DMS53 (cell line): ENCODE measurements at regions not wholly inside any gene's neighbourhood (a gene's known extent, or its start where the extent isn't known, plus 50 kb on each side); places are given as distances from the start of the nearest gene placed in this dataset.

ENCODE experiments used
- DNase-seq: peaks from one replicate; lab custom pipeline; 2025; lab: John Stamatoyannopoulos, UW

- DNase-seq: no peak
Measured at GRCh38 chr2:57314682-57315081, 731.9 kb upstream of the VRK2 start.

DNA sequence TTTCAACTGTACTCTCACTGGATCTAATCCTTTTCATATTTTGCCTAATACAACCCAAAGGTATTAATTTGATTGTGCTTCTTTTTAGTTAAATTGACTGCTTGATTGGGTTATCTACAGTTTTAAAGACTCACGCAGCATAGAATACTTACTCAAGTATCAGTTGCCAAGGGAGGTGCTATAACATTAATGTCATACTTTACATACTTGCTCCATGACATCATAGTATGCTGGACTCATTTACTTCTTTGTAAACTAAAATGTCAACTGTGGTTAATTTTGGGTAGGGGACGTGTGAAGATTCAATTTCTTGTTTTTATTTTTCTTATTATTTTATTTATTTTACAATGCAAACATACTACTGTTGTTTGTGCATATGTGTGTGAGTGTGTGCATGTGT lies 716.2 kb upstream of the VRK2 start:
- DNase-seq: no peak

DNA sequence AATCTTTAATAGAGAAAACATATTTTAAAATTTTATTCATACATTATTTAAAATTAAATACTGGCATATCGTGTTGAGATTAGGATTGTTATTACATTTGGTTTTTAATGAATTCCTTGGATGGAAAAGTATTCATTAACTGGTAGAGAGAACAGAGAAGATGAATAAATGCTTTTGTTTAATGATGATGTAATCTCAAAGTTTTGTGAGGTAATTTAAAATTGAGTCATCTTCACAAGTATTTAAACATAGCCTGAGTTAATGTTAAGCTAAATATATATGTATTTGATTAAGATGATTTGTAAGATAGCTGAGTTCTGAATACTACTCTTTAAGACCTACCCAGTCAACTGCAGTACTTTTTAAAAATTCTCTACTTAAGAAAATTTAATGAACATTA lies 713.4 kb upstream of the VRK2 start:
- DNase-seq: no peak

DNA sequence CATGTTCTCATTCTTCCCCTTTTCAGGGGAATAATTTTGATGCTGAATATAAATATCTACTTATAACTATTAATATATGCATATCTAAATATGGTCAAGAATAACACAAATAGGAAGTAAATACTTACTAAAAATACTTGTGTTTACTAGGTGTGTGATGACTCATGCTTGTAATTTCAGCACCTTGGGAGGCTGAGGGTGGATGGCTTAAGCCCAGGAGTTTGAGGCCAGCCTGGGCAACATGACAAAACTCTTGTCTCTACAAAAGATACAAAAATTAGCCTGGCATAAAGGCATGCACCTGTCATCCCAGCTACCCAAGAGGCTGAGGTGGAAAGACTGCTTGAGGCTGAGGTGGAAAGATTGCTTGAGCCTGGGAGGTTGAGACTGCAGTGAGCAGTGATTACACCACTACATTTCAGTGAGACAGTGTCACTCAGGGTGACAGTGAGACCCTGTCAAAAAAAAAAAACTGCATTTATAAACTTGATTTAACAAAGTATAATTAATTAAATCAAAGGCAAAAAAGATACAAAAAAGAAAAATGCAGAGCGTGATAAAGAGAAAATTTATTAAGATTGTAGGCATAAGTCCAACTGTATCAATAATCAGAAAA lies 703.1 kb upstream of the VRK2 start:
- peak; percentile 74 for DNase-seq

DNA sequence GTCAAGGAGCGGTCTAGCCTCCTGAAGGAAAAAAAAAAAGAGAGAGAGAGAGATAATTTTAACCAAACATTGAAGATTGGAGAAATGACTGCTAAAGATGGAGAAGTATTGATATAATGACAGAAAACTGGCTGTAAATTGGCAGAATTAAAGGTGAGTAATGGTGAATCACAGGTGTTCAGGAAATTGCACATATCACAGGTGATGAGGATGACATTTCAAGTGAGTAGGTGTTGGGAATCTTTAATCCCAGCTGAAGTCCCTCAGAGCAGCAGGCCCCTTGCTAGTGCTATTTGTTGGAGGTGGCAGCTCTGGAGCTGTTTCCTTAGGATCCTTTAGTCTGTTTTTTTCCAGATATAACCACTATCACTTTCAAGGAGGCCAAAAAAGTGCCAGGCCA lies 678.4 kb upstream of the VRK2 start:
- peak; percentile 23 for DNase-seq

GRCh38 chr2:57370882-57371585 lies 675.6 kb upstream of the VRK2 start:
- peak; percentile 27 for DNase-seq

GRCh38 chr2:57372237-57372984 lies 674.2 kb upstream of the VRK2 start:
- DNase-seq: no peak

DNA sequence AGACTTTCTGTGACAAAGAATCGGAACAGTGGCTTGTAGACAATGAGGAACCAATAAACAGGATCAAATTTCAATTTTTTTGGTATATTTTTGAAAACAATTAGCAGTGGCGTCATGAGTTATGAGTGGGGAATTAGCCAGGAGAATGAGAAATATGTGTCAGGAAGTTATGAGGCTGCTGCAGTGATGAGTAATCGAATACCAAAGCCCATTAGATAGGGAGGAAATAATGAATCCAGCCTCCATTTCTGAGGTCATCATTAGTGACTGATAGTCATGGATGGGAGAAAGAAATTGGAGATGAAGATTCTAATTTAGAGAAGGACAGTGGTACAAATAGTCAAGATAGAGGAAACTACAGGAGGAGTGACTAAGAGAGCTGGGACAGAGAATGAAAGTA lies 673.1 kb upstream of the VRK2 start:
- peak; percentile 5 for DNase-seq

- peak; percentile 31 for DNase-seq
Measured at GRCh38 chr2:57376985-57377384, 669.6 kb upstream of the VRK2 start.

DNA sequence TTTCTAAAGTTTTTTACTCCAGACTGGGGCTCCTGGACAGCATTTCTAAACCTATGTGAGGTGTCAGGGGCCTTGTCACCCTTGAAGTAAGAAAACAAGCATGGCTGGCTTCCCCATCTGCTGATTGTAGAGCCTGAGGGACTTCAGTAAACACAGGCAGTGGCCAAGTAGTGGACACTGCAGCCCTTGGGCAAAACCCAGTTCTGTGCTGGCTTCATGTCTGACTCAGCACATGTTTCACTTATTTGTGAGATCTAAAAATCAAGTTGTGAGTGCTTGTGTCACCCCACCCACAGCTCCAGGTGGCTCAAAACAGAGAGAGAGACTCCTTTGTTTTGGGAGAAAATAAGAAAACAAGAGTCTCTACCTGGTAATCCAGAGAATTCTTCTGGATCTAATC lies 660.3 kb upstream of the VRK2 start:
- DNase-seq: no peak

GRCh38 chr2:57396355-57397098 lies 650.1 kb upstream of the VRK2 start:
- no peak for DNase-seq

DNA sequence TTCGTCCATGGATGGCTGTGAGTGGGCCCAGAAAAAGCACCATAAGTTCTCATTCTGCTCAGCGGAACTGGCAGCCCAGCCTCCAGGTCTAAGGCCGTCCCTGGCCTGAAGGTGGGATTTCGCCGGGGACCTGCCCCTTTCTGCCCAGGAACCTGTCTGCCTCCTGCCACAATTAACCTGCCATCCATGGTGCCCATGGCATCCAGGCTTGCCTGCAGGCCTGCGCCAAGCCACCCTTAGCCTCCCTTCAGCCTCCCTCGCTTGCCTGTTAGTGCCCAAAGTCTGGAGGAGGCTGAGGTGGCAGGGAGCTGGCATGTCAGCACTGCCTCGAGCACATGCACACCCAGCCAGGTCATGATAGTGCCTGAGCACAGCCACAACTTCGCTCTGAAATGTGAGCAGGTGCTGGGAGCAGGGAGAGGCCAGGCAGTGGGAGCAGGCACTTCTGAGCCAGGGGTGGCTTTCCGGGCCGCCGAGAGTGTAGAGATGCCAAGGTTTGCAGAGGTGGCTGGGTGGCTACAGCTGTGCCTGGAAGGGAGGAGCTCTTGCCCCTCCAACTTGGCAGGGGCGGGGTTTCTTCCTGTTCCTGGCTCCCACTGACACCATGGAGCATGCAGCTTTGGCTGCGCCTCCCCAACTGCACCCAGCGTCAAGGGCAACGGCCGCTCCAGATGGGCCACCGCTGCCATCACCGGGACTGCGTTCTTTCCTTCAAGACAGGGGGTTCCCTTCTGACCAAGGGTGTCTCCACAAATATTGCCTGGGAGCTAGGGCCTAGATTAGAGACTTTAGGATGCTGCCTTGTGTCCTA lies 648.9 kb upstream of the VRK2 start:
- no peak for DNase-seq

GRCh38 chr2:57399057-57399456 lies 647.5 kb upstream of the VRK2 start:
- no peak for DNase-seq

GRCh38 chr2:57402096-57402495 lies 644.5 kb upstream of the VRK2 start:
- no peak for DNase-seq

DNA sequence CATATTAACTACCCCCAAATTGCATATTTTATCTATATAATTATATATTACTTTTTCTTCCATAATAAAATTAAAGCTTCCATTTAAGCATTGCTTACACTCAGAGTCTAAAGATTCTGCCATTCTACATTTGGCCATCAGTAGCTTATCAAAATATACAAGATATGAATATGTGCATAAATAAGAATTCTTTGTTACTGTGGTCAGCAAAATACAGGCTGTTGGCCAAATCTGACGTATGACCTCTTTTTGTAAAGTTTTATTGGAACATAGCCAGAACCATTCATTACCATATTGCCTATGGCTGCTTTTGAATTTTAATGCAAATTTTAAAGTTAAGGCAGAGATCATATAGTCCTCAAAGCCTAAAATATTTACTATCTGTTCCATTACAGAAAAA lies 643.9 kb upstream of the VRK2 start:
- DNase-seq: no peak

DNA sequence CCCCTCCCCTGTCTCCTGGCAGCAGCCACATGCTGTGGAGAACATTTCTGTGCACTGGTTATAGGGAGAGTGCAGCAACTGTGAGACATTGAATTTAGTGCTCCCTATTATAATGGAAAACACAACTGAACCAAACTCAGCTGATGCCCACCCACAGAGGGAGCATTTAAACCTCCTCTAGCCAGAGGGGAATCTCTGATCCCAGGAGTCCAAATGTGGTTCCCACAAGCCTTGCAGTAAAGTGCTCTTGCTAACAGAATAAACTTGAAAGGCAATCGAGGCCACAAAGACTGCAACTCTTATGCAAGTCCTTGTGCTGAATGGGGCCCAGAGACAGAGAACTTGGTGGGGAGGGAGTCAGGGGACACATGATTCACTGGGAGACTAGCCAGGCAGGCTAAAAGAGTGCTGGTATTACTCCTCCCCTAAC lies 638.8 kb upstream of the VRK2 start:
- no peak for DNase-seq

DNA sequence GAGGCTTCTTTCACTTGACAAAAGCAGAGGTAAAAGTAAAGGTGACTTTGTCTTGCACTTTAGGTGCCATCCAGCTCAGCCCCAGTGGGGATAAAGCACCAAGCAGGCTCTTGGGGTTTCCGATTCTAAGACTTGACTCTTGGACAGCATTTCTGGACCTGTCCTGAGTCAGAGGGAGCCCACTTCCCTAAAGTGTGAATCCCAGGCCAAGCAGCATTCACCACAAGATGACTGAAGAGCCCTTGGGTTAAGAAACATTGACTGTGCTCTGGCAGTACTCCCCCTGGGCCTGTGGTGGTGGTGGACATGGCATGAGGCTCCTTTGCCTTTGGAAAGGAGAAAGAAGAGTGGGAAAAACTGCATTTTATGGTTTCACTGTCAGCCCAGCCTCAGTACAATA lies 638.0 kb upstream of the VRK2 start:
- DNase-seq: no peak

GRCh38 chr2:57417007-57417406 lies 629.6 kb upstream of the VRK2 start:
- no peak for DNase-seq

DNA sequence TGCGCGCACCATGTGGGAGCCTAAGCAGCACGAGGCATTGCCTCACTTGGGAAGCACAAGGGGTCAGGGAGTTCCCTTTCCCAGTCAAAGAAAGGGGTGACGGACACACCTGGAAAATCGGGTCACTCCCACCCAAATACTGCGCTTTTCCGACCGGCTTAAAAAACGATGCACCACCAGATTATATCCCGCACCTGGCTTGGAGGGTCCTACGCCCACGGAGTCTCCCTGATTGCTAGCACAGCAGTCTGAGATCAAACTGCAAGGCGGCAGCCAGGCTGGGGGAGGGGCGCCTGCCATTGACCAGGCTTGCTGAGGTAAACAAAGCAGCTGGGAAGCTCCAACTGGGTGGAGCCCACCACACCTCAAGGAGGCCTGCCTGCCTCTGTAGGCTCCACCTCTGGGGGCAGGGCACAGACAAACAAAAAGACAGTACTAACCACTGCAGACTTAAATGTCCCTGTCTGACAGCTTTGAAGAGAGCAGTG lies 627.7 kb upstream of the VRK2 start:
- peak; percentile 52 for DNase-seq

GRCh38 chr2:57429831-57430230 lies 616.8 kb upstream of the VRK2 start:
- no peak for DNase-seq

DNA sequence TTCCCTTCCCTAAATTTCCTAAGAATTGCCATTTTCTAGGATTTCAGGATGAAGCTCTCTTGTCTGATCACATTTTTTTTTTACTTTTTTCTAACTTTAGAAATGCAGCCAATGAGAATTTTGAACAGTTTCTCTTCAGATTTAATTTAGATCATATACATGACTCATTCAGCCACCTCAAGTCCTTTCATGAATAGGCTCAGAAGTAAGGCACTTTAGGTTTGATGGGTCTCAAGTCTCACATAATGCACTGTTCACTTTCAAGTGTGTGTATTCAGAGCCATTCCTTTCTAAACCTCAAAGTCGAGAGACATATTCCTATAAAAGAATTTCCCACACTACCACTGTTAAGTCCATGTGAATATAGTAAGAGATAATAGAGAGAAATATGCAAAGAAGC lies 614.1 kb upstream of the VRK2 start:
- DNase-seq: peak; percentile 40

- DNase-seq: no peak
Measured at GRCh38 chr2:57434441-57434840, 612.2 kb upstream of the VRK2 start.
